ENCODE measurements at regions not wholly inside any gene's neighbourhood (a gene's known extent, or its start where the extent isn't known, plus 50 kb on each side); places are given as distances from the start of the nearest gene placed in this dataset.

DNA sequence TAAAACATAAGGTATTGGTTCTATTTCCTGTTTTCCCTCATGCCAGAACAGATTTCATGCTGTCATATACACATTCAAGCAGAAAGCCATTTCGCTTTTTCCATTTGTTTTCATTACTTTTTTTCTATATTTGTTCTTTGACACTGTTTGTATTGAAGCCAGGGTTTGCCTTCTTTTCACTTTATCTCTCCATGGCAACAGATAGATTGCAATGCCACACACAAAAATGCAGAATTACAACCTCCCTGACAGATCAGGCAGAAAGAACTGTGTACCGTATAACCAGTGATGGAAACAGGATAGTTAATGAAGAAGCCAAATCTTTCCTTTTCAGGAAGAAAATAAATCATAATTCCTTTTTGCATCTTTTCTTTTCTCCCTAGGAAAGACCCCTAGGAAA, 103.0 kb upstream of the PCGF5 start:
- no peak for DNase-seq (ENCODE audit: low read depth)
- Histone ChIP-seq H3K4me3 (ENCODE audit: low read depth, low read length) (no peak overlapping the region), H3K27me3 (ENCODE audit: control insufficient read depth, insufficient read depth, low read length) (peaks cover under 1% of the 10 kb centered on the region; the same call in 1 of the 2 replicates), H3K36me3 (ENCODE audit: control insufficient read depth, insufficient read depth, low read length) (no peaks in the 10 kb centered on the region)
- TF ChIP-seq, protein P1, sequence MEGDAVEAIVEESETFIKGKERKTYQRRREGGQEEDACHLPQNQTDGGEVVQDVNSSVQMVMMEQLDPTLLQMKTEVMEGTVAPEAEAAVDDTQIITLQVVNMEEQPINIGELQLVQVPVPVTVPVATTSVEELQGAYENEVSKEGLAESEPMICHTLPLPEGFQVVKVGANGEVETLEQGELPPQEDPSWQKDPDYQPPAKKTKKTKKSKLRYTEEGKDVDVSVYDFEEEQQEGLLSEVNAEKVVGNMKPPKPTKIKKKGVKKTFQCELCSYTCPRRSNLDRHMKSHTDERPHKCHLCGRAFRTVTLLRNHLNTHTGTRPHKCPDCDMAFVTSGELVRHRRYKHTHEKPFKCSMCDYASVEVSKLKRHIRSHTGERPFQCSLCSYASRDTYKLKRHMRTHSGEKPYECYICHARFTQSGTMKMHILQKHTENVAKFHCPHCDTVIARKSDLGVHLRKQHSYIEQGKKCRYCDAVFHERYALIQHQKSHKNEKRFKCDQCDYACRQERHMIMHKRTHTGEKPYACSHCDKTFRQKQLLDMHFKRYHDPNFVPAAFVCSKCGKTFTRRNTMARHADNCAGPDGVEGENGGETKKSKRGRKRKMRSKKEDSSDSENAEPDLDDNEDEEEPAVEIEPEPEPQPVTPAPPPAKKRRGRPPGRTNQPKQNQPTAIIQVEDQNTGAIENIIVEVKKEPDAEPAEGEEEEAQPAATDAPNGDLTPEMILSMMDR (IDR thresholded peaks at IDR 0.05; ENCODE audit: insufficient read depth, low read depth, low read length), result no peak
- POLR2A ChIA-PET, result no interaction called here
- CTCF ChIA-PET, result no interaction called here

DNA sequence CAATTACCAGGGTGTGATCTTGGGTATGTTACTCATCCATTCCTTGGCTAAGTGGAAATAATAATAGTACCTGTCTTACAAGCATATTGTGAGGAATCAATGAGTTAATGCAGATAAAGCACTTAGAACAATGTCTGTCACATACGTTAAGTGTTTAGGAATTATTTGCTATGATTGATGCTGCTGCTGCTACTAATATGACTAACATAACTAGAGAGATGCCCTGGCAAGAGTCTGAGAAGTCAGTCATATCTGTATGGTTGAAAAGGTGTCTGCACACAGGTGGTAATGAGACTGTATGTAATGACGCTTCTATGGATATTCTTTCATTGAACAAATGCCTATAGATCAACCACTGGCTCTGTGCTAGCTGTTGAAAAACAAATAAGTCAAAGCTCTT, 100.1 kb upstream of the PCGF5 start:
- no peak overlapping the region for H3K4me3 ChIP-seq (ENCODE audit: low read depth, low read length)
- H3K36me3 ChIP-seq (ENCODE audit: control insufficient read depth, insufficient read depth, low read length), result no peaks in the 10 kb centered on the region
- peaks cover 4% of the 10 kb centered on the region for H3K27me3 ChIP-seq (ENCODE audit: control insufficient read depth, insufficient read depth, low read length)
- TF ChIP-seq, protein P1 (IDR thresholded peaks at IDR 0.05; ENCODE audit: insufficient read depth, low read depth, low read length), result no peak
- no peak for DNase-seq (ENCODE audit: low read depth)
- ChIA-PET CTCF (no interaction called here), POLR2A (no interaction called here)

DNA sequence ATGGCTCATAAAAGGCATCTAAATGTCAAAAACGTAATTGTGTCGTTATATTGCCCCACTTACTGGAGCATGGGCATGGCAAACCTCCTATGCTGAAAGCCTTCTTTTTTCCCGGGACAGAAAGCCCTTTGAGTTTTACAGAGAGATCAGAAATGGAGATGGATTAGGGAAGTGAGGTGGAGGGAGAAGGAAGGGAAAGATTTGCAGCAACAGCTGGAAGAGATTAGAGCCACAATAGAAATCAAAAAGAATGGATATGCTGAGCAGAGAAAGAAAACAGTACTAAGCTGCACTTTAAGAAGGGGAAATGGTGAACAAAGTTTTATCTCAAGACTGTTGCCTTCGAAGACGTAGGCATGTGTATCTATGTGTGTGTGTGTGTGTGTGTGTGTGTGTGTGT, 97.2 kb upstream of the PCGF5 start:
- POLR2A ChIA-PET, result no interaction called here
- no peak overlapping the region for H3K4me3 ChIP-seq (ENCODE audit: low read depth, low read length)
- TF ChIP-seq, protein P1 (IDR thresholded peaks at IDR 0.05; ENCODE audit: insufficient read depth, low read depth, low read length), result no peak
- CTCF ChIA-PET, result interaction anchor here (0.6 to 0.7 kb wide), 2 partner anchors 50 to 281 kb away, joined by 3 read pairs; no protein-coding TSS in a partner anchor
- no peaks in the 10 kb centered on the region for H3K36me3 ChIP-seq (ENCODE audit: control insufficient read depth, insufficient read depth, low read length)
- DNase-seq (ENCODE audit: low read depth), result no peak
- peaks cover 4% of the 10 kb centered on the region for H3K27me3 ChIP-seq (ENCODE audit: control insufficient read depth, insufficient read depth, low read length)

DNA sequence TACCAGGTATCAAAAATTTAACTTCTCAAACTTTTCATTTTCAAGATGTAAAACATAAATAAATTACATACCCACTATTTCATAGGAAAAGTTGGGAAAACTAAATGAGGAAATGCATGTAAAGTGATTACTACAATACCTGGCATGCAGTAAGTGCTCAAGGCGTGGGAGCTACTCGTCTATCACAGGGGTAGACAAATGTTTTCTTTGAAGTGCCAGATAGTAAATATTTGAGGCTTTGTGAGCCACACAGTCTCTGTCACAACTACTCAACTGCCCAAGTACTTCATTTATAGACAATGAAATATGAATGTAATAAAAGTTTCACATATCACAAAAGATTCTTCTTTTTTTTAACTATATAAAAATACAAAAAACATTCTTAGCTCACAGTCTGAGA, 96.4 kb upstream of the PCGF5 start:
- no peak for DNase-seq (ENCODE audit: low read depth)
- CTCF ChIA-PET, result interaction anchor here (0.7 kb wide), 1 partner anchor 282 kb away, joined by 3 read pairs; no protein-coding TSS in a partner anchor
- Histone ChIP-seq H3K27me3 (ENCODE audit: control insufficient read depth, insufficient read depth, low read length) (peaks cover 4% of the 10 kb centered on the region), H3K4me3 (ENCODE audit: low read depth, low read length) (no peak overlapping the region), H3K36me3 (ENCODE audit: control insufficient read depth, insufficient read depth, low read length) (no peaks in the 10 kb centered on the region)
- TF ChIP-seq, protein P1 (IDR thresholded peaks at IDR 0.05; ENCODE audit: insufficient read depth, low read depth, low read length), result no peak
- POLR2A ChIA-PET, result no interaction called here

DNA sequence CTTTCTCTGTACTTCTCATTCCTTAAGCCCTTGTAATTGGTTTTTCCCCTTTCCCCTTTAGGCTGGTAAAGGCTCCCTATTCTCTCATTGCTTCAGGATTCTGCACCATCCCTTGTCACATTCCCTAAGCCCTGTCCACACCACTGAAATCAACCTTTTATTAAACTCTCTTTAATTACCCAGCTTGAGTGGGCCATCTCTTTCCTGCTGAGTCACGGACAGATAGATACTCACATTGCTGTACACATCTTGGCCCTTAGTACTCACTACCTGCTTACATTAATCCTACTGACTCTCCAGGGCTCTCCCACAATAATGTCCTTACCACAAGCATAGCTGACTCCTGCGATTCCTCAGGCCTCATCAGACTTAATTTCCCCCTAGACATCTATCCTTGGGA, 94.0 kb upstream of the PCGF5 start:
- no peak overlapping the region for H3K4me3 ChIP-seq (ENCODE audit: low read depth, low read length)
- DNase-seq (ENCODE audit: low read depth), result no peak
- H3K27me3 ChIP-seq (ENCODE audit: control insufficient read depth, insufficient read depth, low read length), result peaks cover 8% of the 10 kb centered on the region
- ChIA-PET CTCF (interaction anchor here (1.0 to 1.2 kb wide), 2 partner anchors 77 to 124 kb away, joined by 3 to 4 read pairs; no protein-coding TSS in a partner anchor), POLR2A (no interaction called here)
- no peaks in the 10 kb centered on the region for H3K36me3 ChIP-seq (ENCODE audit: control insufficient read depth, insufficient read depth, low read length)
- TF ChIP-seq, protein P1 (IDR thresholded peaks at IDR 0.05; ENCODE audit: insufficient read depth, low read depth, low read length), result no peak

All from BJ (cell line).